ENCODE measurements at regions not wholly inside any gene's neighbourhood (a gene's known extent, or its start where the extent isn't known, plus 50 kb on each side); places are given as distances from the start of the nearest gene placed in this dataset.

- Histone ChIP-seq H3K4me3 (no peak overlapping the region), H3K27ac (no peak overlapping the region), H3K9me3 (replicated peaks) (no peaks in the 10 kb centered on the region), H3K27me3 (replicated peaks) (no peaks in the 10 kb centered on the region), H3K36me3 (no peaks in the 10 kb centered on the region), H3K4me1 (replicated peaks) (no peaks in the 10 kb centered on the region)
- DNase-seq (ENCODE audit: low read depth in 1 of 2, low spot score in 2 of 2) = no peak
These were observed 510.0 kb downstream of the USP25 start for GRCh38 chr21:16239659-16240265.

- H3K9me3 ChIP-seq (replicated peaks) = no peaks in the 10 kb centered on the region
- H3K4me3 ChIP-seq = no peak overlapping the region
- H3K36me3 ChIP-seq = no peaks in the 10 kb centered on the region
- H3K27me3 ChIP-seq (replicated peaks) = no peaks in the 10 kb centered on the region
- H3K4me1 ChIP-seq (replicated peaks) = no peaks in the 10 kb centered on the region
- no peak for DNase-seq (ENCODE audit: low read depth in 1 of 2, low spot score in 2 of 2)
- H3K27ac ChIP-seq = no peak overlapping the region
These were observed 511.2 kb downstream of the USP25 start for GRCh38 chr21:16241016-16241415.

GRCh38 chr21:16241479-16241963 lies 511.7 kb downstream of the USP25 start:
- Histone ChIP-seq H3K4me1 (replicated peaks) (no peaks in the 10 kb centered on the region), H3K9me3 (replicated peaks) (no peaks in the 10 kb centered on the region), H3K4me3 (no peak overlapping the region), H3K27me3 (replicated peaks) (no peaks in the 10 kb centered on the region), H3K36me3 (no peaks in the 10 kb centered on the region), H3K27ac (no peak overlapping the region)
- no peak for DNase-seq (ENCODE audit: low read depth in 1 of 2, low spot score in 2 of 2)

- no peaks in the 10 kb centered on the region for H3K4me1 ChIP-seq (replicated peaks)
- H3K4me3 ChIP-seq = no peak overlapping the region
- H3K9me3 ChIP-seq (replicated peaks) = no peaks in the 10 kb centered on the region
- no peak for DNase-seq (ENCODE audit: low read depth in 1 of 2, low spot score in 2 of 2)
- no peak overlapping the region for H3K27ac ChIP-seq
- H3K36me3 ChIP-seq = no peaks in the 10 kb centered on the region
- no peaks in the 10 kb centered on the region for H3K27me3 ChIP-seq (replicated peaks)
These were observed 513.6 kb downstream of the USP25 start for GRCh38 chr21:16243396-16243795.

- Histone ChIP-seq H3K4me3 (no peak overlapping the region), H3K27me3 (replicated peaks) (no peaks in the 10 kb centered on the region), H3K27ac (no peak overlapping the region), H3K9me3 (replicated peaks) (no peaks in the 10 kb centered on the region), H3K36me3 (no peaks in the 10 kb centered on the region), H3K4me1 (replicated peaks) (no peaks in the 10 kb centered on the region)
- DNase-seq (ENCODE audit: low read depth in 1 of 2, low spot score in 2 of 2) = no peak
These were observed 518.9 kb downstream of the USP25 start for GRCh38 chr21:16248705-16249104.

GRCh38 chr21:16250273-16250672 lies 520.5 kb downstream of the USP25 start:
- no peak for DNase-seq (ENCODE audit: low read depth in 1 of 2, low spot score in 2 of 2)
- Histone ChIP-seq H3K36me3 (no peaks in the 10 kb centered on the region), H3K4me3 (no peak overlapping the region), H3K27ac (no peak overlapping the region), H3K9me3 (replicated peaks) (no peaks in the 10 kb centered on the region), H3K27me3 (replicated peaks) (no peaks in the 10 kb centered on the region), H3K4me1 (replicated peaks) (no peaks in the 10 kb centered on the region)

GRCh38 chr21:16258844-16259611 lies 529.2 kb downstream of the USP25 start:
- H3K36me3 ChIP-seq = no peaks in the 10 kb centered on the region
- H3K27ac ChIP-seq = no peak overlapping the region
- no peaks in the 10 kb centered on the region for H3K9me3 ChIP-seq (replicated peaks)
- no peaks in the 10 kb centered on the region for H3K4me1 ChIP-seq (replicated peaks)
- DNase-seq (ENCODE audit: low read depth in 1 of 2, low spot score in 2 of 2) = no peak
- H3K27me3 ChIP-seq (replicated peaks) = no peaks in the 10 kb centered on the region
- no peak overlapping the region for H3K4me3 ChIP-seq

GRCh38 chr21:16262091-16262490 lies 532.3 kb downstream of the USP25 start:
- H3K27ac ChIP-seq = no peak overlapping the region
- H3K4me1 ChIP-seq (replicated peaks) = no peaks in the 10 kb centered on the region
- H3K9me3 ChIP-seq (replicated peaks) = no peaks in the 10 kb centered on the region
- no peaks in the 10 kb centered on the region for H3K27me3 ChIP-seq (replicated peaks)
- no peak overlapping the region for H3K4me3 ChIP-seq
- no peaks in the 10 kb centered on the region for H3K36me3 ChIP-seq
- DNase-seq (ENCODE audit: low read depth in 1 of 2, low spot score in 2 of 2) = no peak

GRCh38 chr21:16264319-16264718 lies 534.5 kb downstream of the USP25 start:
- Histone ChIP-seq H3K4me3 (no peak overlapping the region), H3K27me3 (replicated peaks) (no peaks in the 10 kb centered on the region)
- no peak for DNase-seq (ENCODE audit: low read depth in 1 of 2, low spot score in 2 of 2)

GRCh38 chr21:16269476-16269875 lies 539.7 kb downstream of the USP25 start:
- Histone ChIP-seq H3K9me3 (replicated peaks) (no peaks in the 10 kb centered on the region), H3K4me3 (no peak overlapping the region), H3K4me1 (replicated peaks) (no peaks in the 10 kb centered on the region), H3K27ac (no peak overlapping the region), H3K27me3 (replicated peaks) (no peaks in the 10 kb centered on the region), H3K36me3 (no peaks in the 10 kb centered on the region)
- DNase-seq (ENCODE audit: low read depth in 1 of 2, low spot score in 2 of 2) = no peak

More at GRCh38 chr21:16264319-16264718, 534.5 kb downstream of the USP25 start:
- Histone ChIP-seq H3K9me3 (replicated peaks) (no peaks in the 10 kb centered on the region), H3K27ac (no peak overlapping the region), H3K36me3 (no peaks in the 10 kb centered on the region), H3K4me1 (replicated peaks) (no peaks in the 10 kb centered on the region)

GRCh38 chr21:16279731-16280581 lies 550.2 kb downstream of the USP25 start:
- Histone ChIP-seq H3K27me3 (replicated peaks) (no peaks in the 10 kb centered on the region), H3K27ac (no peak overlapping the region), H3K4me3 (no peak overlapping the region), H3K36me3 (no peaks in the 10 kb centered on the region), H3K9me3 (replicated peaks) (no peaks in the 10 kb centered on the region), H3K4me1 (replicated peaks) (peaks cover 11% of the 10 kb centered on the region; the same call in 1 of the 2 replicates)
- peak; percentile 43 to 47 for DNase-seq (ENCODE audit: low read depth in 1 of 2, low spot score in 2 of 2)

- DNase-seq (ENCODE audit: low read depth in 1 of 2, low spot score in 2 of 2) = no peak
- H3K9me3 ChIP-seq (replicated peaks) = no peaks in the 10 kb centered on the region
- H3K36me3 ChIP-seq = no peaks in the 10 kb centered on the region
- no peak overlapping the region for H3K4me3 ChIP-seq
- H3K27me3 ChIP-seq (replicated peaks) = no peaks in the 10 kb centered on the region
- H3K27ac ChIP-seq = no peak overlapping the region
- peaks cover 11% of the 10 kb centered on the region; the same call in 1 of the 2 replicates for H3K4me1 ChIP-seq (replicated peaks)
These were observed 550.9 kb downstream of the USP25 start for GRCh38 chr21:16280686-16281091.

GRCh38 chr21:16283516-16283915 lies 553.7 kb downstream of the USP25 start:
- Histone ChIP-seq H3K36me3 (no peaks in the 10 kb centered on the region), H3K4me1 (replicated peaks) (peaks cover 11% of the 10 kb centered on the region; the same call in 1 of the 2 replicates), H3K9me3 (replicated peaks) (no peaks in the 10 kb centered on the region), H3K27me3 (replicated peaks) (no peaks in the 10 kb centered on the region), H3K4me3 (no peak overlapping the region), H3K27ac (no peak overlapping the region)
- no peak for DNase-seq (ENCODE audit: low read depth in 1 of 2, low spot score in 2 of 2)
